Hematopoietic multipotent progenitor cell treated with erythropoietin and hydrocortisone succinate and interleukin-3 and kit ligand, for 6 days (in vitro differentiated cells): ENCODE measurements at regions not wholly inside any gene's neighbourhood (a gene's known extent, or its start where the extent isn't known, plus 50 kb on each side); places are given as distances from the start of the nearest gene placed in this dataset.

Source experiments
- DNase-seq: peaks from one replicate; pipeline ENCODE4 v3.0.0-alpha.2; 2015

DNA sequence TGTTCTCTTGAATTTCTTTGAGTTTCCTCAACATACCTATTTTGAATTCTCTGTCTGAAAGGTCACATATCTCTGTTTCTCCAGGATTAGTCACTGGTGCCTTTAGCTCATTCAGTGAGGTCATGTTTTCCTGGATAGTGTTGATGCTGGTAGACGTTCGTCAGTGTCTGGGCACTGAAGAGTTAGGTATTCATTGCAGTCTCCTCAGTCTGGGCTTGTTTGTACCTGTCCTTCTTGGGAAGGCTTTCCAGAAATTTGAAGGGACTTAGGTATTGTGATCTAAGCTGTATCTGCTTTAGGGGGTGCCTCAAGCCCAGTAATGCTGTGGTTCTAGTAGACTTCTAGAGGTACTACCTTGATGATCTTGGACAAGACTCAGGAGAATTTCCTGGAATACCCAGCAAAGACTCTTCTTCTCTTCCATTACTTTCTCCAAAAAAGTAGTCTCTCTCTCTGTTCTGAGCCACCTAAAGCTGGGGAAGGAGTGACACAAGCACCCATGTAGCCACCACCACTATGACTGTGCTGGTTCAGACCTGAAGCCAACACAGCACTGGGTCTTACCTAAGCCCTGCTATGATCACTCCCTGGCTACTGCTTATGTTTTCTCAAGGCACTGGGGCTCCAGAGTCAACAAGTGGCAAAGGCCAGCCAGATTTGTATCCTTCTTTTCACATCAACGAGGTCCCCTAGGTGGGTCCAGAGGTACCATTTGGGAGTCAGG is 852.0 kb downstream of the BCL11A start:
- DNase-seq = no peak

DNA sequence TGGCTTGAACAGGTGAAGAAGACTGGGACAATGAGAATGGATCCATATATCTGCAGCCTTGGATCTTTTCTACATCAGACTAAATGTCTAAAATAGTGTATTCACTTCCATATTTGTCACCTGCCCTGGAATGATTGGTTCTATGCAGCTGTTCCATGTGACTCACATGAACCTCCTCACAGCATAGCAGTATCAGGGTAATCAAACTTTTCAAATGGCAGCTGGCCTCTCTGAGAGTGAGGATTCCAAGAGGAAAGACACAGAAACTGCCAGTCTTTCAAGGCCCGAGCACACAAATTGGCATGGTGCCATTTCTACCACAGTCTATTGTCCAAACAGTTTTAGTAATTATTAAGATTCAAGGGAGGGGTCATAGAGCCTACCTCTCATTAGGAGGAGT is 859.3 kb downstream of the BCL11A start:
- DNase-seq = no peak

DNA sequence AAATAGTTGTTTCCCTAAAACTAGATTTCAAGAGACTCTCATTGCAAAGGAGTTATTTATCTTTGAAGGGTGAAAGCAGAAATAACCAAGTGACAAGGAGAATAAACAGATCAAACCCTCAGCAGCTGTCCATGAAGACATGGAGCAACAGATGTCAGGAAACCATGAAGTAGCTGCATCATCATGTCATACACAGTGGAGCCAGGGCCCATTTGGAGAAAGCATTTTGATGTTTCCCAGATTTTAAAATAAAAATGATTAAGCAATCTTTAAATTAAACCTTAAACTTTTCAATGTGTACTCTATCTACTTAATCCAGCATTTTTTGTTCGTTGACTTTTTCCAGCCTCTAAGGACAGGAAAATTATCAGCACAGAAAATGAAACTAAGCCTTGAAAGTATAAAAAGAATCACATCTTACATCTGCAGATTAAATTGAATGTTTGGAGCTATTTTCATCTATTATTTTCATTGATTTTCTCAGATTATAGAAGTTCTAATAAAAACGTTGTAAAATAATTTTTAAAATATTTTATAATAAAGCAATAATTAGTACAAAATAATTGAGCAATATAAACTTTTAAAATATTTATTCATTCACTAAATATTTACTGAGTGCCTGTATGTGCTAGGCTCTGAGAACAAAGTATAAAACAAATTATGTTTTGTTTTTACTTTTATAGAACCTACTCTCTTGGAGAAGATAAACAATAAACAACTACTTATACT is 860.1 kb downstream of the BCL11A start:
- DNase-seq = no peak

DNA sequence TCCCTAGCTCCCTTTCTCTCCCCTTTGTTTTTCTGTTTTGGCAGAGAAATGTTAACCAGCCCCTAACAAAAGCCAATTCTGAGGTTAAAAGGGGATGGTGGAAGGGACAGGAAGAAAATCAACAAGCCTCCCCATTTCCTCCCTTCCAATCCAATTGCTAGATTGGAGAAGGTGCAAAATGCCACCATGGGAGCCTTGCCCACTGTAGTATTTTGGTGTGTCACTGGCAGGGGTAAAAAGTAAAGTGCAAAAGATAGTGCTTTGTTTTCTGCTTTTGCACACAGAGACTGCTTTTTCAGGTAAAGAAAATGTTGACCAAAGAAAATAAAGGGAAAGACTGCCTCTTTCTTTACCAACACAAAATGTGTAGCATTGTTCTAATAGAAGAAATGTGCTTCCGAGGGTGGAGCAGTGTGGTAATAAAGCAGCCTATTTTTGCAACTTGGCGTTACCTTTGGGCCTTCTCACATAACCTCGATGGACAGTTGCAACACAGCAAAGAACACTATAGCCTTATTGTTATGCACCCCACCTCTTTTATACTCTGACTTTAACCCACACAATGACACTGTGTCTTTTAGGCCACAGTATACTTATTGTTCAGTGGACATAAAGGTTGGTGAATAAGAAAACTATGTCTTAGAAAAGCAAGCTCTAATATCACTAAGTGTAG is 861.8 kb downstream of the BCL11A start:
- DNase-seq = no peak

DNA sequence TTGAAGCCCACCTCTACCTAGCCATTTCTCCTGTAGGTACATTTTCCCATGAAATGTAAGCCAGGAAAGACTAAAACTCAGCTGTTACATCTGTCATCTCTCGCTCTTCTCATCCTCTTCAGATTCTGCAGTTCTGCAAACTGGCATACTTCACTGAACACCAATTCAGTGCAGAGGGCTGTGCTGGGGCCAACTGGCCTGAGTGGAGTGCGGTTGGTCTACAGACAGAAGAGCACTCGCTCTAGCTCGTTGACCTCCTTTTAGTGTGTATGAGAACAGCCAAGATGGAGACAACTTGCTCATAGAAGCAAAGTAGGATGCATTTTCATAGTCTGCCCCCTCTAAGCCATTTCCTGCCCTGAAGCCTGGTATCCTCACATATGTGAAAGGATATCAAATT is 862.6 kb downstream of the BCL11A start:
- DNase-seq = no peak

DNA sequence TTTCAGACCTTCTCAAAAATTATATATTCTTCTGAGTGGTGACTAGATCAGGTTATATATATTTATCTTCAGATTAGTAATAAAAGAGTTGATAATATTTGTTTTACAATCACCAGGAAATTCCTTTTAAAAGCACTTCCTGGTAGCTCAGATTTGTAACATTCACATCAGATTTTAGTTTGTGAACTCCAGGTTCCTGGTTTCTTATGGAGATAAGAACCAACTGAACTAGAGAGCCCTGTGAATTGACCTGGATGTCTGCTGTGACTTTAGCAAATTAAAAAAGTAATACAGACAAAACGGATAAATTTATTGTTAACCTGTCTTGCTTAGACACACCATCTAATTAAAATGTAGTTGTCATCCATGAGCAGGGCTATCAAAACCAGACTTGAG is 868.7 kb downstream of the BCL11A start:
- no peak for DNase-seq

DNA sequence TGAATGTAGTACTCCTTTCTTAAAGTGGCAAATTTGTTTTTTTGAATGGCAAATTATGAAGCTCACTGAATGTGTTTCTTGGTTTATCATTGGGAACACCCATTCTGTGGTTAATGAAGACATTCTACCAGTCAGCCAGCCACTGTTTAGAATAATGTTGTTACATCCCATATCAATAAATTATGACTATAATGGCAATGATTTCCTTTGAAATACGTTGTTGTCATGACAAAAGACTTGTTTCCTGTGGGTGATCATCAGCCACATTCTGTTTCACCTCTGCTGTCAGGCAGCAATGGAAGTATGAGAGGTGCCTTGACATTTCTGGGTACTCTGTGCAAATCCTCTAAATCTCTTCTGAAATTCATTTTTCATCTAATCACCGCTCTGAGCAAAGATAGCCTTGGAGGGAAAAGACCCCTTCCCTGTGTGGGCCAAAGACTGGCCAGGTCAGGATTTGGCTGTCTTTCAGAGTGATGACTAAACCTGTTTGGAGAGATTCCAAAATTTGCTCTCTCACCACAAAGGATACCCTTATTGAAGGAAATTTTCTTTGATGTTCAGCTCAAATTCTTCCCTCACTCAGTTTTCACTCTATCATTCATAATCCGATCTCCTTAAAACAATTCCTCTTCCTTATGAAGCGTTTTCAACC is 869.2 kb downstream of the BCL11A start:
- DNase-seq = peak; percentile 3

DNA sequence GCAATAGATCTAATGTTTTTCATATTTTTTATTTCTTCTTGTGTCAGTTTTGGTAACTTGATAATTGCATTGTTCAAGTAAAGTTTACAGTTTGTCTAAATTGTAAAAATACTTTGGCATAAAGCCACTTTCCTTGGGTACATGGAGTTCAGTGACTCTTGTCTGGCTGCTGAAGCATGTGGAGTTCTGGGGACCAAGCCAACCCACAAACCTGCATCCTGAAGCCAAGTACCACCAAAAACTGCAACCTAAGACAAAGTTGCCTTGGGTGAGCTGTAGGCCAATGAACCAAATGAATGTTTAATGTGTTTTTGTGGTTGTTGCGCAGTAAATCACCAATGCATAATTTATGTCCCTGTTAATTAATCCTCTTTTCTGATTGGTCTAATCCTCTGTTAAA is 872.6 kb downstream of the BCL11A start:
- no peak for DNase-seq

DNA sequence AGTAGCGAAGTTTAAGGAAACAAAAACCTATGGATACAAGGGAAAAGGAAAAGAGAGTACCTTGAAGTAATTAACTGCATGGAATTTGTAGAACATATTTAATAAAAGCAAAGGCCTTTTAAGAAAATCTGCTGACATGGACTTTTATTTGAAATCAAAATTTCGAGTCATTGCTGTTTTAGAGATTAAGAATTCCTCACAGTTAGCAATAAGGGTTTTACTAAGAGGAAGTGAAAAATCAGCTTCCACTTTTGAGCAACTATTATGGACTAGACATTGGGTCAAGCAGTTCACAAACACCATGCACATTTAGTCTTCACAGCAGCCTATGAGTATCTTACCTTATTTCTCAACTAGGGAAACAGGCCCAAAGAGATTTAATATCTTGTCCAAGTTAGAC is 876.3 kb downstream of the BCL11A start:
- DNase-seq = no peak

DNA sequence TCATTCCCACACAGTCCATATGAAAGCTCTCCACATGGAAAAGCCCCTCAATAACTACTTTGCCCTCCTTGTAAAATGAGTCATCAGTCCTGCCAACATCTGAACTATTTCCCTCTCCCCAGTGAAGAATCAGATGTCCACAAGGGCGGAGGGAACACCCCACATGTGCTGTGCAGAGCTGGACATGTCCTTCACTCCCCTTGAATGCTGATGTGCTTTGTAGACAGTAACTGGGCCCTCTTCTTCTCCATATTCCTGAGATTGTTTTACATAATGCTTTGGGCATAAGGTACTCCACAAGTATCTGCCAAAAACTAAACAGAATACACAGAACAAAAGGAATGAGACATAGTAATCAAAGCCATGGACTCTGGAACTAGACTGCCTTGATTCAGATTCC is 879.4 kb downstream of the BCL11A start:
- no peak for DNase-seq

DNA sequence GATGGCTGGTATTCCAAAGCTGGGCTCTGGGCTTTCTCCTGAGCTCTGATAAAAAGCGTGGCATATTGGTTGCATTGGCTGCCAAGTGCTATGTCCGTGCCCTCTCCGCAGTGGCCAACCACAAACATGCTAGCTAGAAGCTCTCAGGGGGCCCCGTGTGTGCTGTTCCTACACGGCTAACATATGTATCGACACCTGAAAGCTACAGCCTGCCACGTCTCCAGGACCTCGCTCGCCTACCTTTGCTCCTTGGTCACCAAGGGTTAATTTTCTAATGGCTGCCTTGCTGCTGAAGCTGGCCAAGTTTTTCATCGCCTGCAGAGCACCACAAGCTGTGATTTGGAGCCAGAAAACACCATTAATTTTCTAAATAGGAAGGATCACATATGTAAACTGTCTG is 888.4 kb downstream of the BCL11A start:
- no peak for DNase-seq

DNA sequence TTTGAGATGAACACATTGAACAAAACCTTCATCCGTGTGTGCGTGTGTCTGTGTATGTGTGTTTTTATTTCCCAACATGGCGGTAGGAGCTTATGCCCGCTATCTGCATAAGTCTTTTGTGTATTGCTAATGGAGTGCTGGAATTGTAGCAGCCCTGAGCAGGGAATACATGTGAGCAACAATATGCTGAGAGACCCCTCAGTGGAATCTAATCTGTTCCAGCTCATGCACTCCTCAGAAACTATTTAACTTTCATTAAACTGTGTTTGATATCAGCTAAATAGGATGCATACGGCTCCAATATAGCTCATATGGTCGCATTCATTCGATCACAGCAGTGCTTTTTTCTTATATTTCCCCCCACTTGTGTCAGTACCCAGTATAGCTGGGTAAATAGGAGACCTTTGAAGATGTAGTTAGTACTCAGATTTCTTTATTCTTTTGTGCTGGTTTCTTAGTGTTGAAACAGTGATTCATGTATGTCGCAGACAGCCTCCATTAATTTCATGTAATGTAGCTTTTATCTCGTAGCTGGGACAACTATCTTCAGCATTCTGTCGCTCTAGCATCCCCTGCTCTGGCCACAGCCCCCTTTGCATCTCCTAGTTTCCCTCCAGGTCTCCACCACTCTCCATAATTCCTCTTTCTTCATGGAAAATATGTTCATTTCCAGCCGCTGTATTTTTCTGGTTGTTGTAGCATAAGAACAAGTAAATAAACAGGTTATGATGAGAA is 891.2 kb downstream of the BCL11A start:
- no peak for DNase-seq

DNA sequence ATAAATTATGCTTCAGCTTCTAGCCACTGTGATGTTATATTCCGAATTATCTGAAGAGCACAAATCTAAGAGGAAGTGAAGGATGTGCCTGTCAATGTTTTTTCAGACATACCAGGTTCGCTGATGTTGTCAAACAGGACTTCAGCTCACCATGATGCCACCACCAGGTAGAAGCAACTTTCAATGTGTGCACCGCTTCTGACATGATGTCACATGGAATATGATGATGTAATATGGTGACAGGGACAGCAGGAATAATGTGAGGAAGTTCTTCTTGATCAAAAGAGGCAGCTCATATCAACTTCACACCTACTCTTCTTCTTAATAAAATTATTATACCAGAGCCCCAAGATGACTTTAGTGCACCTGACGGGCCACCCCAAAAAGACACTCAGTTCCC is 893.2 kb downstream of the BCL11A start:
- no peak for DNase-seq

DNA sequence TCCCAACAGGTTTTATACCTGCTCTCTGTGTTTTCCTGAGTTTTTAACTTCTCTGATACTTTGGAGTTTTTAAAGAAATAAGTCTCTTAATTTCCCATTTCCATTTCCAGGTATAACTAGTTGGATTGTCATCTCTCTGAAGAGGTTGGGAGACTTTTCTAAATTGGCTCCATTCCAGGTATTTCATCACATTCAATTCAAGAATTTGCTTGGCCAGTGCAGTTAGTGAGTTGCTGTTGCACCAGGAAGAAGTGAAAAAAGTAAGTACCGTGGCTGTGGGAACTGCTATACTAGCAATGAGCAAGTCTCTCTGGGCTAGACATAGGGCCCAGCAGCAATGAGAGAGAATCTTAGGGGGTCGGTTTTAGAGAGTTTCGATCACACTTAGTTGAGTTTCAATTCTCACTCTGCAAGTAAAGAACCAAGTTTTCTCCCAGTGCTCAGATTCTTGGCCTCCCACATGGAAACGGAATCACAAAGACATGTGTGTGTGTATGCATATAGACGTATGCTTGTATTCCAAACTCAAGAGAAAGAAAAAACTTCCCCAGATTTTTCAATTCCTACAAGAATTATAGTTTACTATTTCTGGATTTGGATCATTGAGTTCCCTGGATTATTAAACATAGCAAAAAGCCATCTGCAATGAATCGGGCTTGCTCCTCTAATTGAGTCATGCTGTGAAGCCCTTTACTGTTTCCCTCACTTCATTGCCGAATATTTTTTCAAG is 894.4 kb downstream of the BCL11A start:
- no peak for DNase-seq

DNA sequence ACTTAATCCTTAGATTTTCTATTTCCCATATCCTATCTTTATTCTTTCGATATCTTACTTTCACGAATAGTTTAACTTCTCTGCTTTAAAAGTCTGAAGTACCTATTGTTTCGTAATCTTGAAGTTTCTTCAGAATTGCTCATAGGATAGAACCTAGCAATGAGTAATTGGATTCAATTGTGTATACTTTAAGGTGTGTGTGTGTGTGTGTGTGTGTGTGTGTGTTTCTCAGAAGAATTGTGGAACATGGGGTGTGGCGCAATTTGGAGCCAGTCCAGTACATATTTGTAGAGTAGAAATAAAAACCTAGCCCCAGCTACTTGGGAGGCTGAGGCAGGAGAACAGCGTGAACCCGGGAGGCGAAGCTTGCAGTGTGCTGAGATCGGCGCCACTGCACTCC is 897.6 kb downstream of the BCL11A start:
- no peak for DNase-seq

DNA sequence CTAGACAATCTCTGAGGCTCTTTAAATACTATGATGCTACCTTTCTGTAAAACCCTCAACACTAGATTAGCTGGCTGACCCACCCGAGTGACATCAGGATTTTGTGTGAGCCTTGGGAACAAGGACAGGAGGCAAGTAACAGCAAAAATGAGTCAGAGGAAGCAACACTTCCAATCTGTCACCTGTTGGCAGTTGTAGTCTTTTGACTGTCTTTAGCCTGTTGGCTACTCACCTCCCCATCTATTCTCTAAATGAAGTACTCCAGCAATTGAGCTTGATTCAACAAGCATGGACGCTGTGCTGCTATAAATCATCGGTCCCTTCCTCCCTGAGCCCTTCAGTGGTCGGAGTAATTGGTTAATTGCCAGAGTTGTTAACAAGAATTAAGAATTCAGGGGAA is 898.7 kb downstream of the BCL11A start:
- no peak for DNase-seq

DNA sequence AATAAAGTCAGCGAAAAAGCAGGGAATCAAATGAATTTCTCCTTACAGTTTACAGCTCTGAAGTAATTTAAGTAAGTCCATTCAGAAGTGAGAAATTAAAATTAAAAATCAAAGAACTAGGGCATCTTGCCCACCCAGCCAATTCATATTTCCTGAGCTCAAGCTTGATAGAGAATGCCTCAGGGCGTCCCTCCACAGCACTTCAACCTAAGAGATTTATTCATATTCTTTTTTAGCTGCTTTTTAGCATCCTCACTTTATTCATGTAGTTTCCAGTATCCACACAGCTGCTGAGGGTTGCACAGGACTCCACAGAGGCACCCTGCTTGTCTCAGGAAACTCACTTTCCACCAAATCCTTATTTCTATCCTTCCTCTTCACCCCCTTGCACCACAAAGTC is 900.3 kb downstream of the BCL11A start:
- DNase-seq = no peak

DNA sequence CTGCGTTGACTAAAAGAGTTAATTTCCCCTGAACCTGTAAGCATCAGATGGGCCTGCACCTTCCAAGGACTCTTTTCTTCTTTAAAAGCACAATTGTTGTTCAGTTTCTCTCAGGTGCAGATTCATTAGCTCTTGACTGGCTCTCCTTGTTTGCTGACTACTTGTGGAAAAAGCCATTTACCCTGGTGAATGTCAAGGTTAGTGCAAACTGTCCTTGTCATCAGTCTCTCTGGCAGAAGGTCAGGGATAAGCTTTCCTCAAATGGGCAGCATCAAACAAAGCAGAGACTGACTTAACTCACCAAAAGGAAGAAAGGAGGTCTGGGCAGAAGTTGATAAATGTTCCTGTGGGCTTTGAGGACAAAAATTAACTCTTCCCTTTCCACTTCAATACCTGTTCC is 922.7 kb downstream of the BCL11A start:
- DNase-seq = no peak

DNA sequence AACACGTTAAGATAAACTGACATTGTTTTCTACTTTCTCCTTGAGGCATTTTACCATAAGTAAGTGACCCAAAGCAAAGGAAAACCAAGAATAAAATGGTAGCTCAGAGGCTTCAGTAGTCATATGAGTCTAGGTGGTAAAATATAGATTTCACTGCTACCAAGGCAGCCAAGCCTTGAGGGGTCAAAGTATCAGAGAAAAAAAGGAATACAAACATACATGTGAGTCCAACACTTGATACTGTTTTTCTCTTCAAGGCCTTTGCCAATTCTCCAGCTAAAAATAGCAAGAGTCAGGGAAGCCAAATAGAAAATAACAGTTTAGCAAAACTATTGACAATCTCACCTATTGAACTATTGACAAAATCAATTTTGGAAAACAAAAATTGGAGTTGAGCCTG is 925.9 kb downstream of the BCL11A start:
- no peak for DNase-seq

DNA sequence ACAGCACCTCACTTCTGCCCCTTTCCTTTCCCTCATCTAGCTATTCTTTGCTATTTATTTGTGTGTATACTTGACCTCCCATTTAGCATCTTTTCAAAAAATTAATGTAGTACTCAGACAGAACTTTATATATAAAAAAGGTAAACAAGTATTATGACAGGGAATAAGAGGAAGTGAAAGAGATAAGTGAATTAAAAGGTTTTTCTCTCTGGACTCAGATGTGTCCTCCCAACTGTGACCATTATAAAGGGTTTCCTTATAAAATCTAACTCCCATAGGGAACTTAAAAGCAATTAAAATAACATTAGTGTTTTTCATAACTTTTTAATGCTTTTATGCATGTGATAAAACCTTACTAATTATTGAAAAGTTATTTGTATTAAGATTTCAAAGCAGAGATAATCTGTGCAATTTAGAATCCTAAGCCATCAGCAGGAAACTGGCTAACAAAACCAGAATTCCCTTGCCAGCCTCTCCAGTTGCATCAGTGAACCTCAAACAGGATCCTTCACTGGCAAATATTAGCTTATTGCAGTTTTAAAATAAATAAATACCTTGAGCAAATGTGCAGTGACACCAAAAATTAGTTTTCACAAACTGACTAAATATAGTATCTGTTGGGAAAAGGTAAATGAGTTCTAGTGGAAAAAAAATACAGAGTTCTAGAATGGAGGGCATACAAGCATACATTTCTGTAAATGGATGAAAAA is 930.7 kb downstream of the BCL11A start:
- DNase-seq = no peak

DNA sequence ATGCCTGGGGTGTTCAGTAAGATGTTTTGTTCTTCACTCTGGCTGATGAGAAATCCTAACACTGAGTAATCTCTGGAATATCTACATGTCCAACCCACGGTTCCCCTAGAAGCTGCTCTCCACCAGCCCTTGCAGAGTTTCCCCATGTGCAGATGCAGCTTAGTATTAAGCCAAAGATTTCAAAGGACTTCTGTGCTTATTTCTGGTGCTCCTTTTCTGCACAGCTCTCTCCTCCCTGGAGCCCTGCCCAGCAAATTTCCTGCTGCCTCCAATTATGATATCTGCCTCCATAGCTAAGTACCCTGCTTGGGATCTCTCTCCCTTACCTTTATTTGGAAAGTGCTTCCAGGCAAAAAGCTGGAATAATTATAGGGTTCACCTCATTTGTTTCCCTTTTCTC is 949.3 kb downstream of the BCL11A start:
- no peak for DNase-seq
